RWPE2 (cell line): ENCODE measurements at regions not wholly inside any gene's neighbourhood (a gene's known extent, or its start where the extent isn't known, plus 50 kb on each side); places are given as distances from the start of the nearest gene placed in this dataset.

Experiments used
- ATAC-seq: fragments of 200-7000 bp; cut with Tn5 transposase; 3 replicates; pipeline ENCODE4 v1.9.1; 2021; ENCODE audit warnings: low read depth
- DNase-seq: peaks from one replicate; pipeline ENCODE4 v3.0.0-alpha.2; 2020; ENCODE audit warnings: low spot score
- H3K27ac ChIP-seq: fragments of 450-650 bp; 2 replicates; pipeline ENCODE4 v1.5.1; 2017; ENCODE audit warnings: mild to moderate bottlenecking; ENCODE audit not compliant: poor library complexity, severe bottlenecking
- H3K27me3 ChIP-seq: fragments of 250-450 bp; sonication (Bioruptor Pico); 2 replicates; pipeline ENCODE4 v1.5.1; 2021; ENCODE audit warnings: mild to moderate bottlenecking, moderate library complexity; ENCODE audit not compliant: insufficient read depth, poor library complexity, severe bottlenecking
- H3K36me3 ChIP-seq: fragments of 250-450 bp; sonication (Bioruptor Pico); 2 replicates; pipeline ENCODE4 v1.5.1; 2020; ENCODE audit warnings: low read depth, mild to moderate bottlenecking, moderate library complexity
- H3K4me1 ChIP-seq: fragments of 250-450 bp; sonication (Bioruptor Pico); 2 replicates; pipeline ENCODE4 v1.5.1; 2021; ENCODE audit warnings: mild to moderate bottlenecking, moderate library complexity; ENCODE audit not compliant: insufficient read depth, poor library complexity, severe bottlenecking
- H3K4me3 ChIP-seq: fragments of 250-450 bp; sonication (Bioruptor Pico); 2 replicates; pipeline ENCODE4 v1.5.1; 2021; ENCODE audit warnings: mild to moderate bottlenecking, moderate library complexity; ENCODE audit not compliant: severe bottlenecking
- H3K9me3 ChIP-seq: fragments of 250-450 bp; sonication (Bioruptor Pico); 2 replicates; pipeline ENCODE4 v1.5.1; 2021; ENCODE audit warnings: mild to moderate bottlenecking, moderate library complexity; ENCODE audit not compliant: severe bottlenecking
- TF ChIP-seq, protein P1 (sequence below): fragments of 450-650 bp; IDR thresholded peaks from one replicate; pipeline ENCODE4 v1.5.1; 2017; ENCODE audit warnings: mild to moderate bottlenecking, moderate library complexity; ENCODE audit not compliant: poor library complexity, severe bottlenecking

DNA sequence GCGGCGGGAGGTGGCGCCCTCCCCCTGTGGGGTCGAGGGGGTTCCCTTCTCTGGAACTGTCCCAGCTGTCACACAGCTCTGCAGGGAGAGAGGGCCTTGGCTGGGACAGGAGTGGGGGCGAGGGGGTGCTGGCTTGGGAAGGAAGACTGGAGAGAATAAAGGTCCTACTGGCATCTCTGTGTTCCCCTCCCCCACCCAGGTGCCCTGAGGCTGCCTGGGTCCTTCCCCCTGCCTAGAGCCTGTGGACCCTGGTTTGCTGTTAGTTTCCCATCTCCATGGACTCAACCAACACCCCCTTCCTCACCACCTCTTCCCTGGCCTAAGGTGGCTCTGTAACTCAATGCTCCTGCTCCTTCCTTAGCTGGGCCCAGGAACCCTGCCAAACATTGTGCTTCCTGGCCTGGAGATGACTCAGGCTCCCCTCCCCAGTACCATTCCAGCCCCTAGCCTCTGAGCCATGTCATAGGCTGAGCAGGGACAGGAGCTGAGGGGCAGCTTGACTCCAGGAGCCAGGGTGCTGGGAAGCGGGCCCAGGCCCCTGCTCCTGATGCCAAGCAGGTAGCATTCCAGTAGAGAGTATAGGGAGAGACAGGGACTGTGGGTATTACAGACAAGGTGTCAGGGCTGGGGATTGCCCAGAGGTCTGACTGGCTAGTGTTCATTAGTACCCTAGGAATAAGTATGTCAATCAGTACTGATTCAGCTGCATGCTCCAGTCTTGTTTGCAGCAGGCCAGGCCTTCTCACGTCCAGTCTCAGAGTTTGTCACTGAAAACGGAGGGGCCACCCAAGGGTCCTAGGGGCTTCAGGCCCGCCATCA is 100.7 kb downstream of the EFNB1 start:
- ATAC-seq, result peak; percentile 91
- no peaks in the 10 kb centered on the region for H3K36me3 ChIP-seq
- TF ChIP-seq, protein P1, sequence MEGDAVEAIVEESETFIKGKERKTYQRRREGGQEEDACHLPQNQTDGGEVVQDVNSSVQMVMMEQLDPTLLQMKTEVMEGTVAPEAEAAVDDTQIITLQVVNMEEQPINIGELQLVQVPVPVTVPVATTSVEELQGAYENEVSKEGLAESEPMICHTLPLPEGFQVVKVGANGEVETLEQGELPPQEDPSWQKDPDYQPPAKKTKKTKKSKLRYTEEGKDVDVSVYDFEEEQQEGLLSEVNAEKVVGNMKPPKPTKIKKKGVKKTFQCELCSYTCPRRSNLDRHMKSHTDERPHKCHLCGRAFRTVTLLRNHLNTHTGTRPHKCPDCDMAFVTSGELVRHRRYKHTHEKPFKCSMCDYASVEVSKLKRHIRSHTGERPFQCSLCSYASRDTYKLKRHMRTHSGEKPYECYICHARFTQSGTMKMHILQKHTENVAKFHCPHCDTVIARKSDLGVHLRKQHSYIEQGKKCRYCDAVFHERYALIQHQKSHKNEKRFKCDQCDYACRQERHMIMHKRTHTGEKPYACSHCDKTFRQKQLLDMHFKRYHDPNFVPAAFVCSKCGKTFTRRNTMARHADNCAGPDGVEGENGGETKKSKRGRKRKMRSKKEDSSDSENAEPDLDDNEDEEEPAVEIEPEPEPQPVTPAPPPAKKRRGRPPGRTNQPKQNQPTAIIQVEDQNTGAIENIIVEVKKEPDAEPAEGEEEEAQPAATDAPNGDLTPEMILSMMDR, result no peak
- no peaks in the 10 kb centered on the region for H3K9me3 ChIP-seq
- H3K4me3 ChIP-seq, result no peak overlapping the region
- H3K4me1 ChIP-seq, result peaks cover 20% of the 10 kb centered on the region
- no peaks in the 10 kb centered on the region for H3K27me3 ChIP-seq
- DNase-seq, result no peak
- peak overlapping the region; percentile 55 for H3K27ac ChIP-seq

DNA sequence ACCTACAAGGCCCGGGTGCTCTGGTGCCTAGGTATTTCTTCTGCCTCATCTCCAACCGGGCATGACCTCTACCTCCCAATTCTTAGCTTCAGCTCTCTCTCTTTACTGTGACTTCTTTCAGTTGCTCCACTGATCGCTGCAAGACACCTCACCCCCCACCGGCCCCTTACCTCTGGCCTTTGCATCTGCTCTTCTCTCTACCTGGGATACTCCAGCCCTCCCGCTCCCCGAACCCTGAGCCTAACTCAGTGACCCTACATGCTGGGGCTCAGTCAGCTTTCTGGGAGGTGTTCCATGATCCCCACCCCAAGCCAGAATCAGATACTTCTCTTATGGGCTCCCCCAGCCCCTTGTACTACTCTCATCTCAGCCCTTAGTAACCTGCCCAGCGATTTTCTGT is 99.6 kb downstream of the EFNB1 start:
- DNase-seq, result no peak
- Histone ChIP-seq H3K9me3 (no peaks in the 10 kb centered on the region), H3K27me3 (no peaks in the 10 kb centered on the region), H3K27ac (no peak overlapping the region), H3K36me3 (no peaks in the 10 kb centered on the region), H3K4me3 (no peak overlapping the region), H3K4me1 (peaks cover 20% of the 10 kb centered on the region)
- ATAC-seq, result no peak
- TF ChIP-seq, protein P1, result no peak

DNA sequence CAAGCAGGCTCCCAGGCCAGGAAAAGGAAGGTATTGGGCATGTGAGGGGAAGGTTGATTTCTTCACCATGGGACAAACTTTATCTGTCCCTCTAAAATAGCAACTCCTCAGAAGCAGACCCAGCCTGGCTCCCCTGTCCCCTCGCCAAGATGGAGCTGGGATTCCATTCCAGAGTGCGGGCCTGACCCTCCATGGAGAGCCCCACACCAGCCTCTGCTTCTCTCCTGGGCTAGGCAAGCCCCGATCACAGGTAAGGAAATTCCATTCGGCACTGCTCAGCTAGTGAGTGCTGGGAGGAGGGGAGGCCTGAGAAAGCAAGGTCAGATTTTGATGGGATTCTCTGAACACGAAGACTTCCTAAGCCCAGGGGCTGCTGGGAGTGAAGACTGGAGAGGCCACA is 98.4 kb downstream of the EFNB1 start:
- ATAC-seq (no peak), DNase-seq (no peak)
- H3K36me3 ChIP-seq, result no peaks in the 10 kb centered on the region
- TF ChIP-seq, protein P1, result no peak
- no peaks in the 10 kb centered on the region for H3K9me3 ChIP-seq
- no peaks in the 10 kb centered on the region for H3K27me3 ChIP-seq
- H3K27ac ChIP-seq, result no peak overlapping the region
- H3K4me1 ChIP-seq, result peaks cover 20% of the 10 kb centered on the region
- H3K4me3 ChIP-seq, result no peak overlapping the region

DNA sequence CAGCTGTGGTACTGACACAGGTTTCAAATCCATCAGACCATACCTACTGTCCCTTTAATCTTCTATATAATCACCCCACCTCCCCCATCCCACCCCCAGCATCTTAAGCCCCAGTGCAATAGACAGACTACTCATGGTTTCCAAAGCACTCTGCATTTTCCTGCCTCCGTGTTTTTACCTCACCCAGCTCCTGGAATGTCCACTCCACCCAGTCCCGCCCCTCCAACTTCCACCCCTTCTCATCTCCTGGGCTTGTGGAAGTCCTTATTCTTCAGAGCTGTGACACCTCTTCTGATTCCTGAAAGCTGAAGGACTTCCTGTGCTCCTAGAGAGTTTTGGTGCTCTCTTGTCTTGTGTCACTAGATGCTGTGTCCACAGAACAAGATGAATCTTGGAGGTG is 94.3 kb downstream of the EFNB1 start:
- Histone ChIP-seq H3K9me3 (no peaks in the 10 kb centered on the region), H3K27ac (no peak overlapping the region), H3K4me1 (no peaks in the 10 kb centered on the region), H3K4me3 (no peak overlapping the region), H3K36me3 (no peaks in the 10 kb centered on the region), H3K27me3 (no peaks in the 10 kb centered on the region)
- DNase-seq (no peak), ATAC-seq (no peak)
- TF ChIP-seq, protein P1, result no peak

DNA sequence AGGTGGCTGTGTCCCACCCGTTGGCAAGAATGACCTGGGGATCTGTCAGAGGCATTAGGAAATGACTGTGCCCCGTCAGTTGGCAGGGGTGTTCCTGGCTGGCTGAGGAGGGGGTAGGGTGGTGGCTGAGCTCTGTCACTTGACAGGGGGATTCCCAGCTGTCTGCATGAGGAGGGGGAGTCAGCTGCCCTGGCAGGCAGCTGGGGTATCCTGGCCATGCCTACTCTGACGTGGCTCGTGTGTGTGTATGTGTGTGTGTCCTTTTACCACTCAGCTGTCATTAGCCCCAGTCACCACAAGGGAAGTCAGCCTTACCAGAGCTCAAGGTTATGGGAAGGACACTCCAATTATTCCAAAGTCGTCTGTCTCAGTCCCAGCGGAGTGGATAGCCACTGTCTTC is 93.2 kb downstream of the EFNB1 start:
- Histone ChIP-seq H3K9me3 (no peaks in the 10 kb centered on the region), H3K4me3 (no peak overlapping the region), H3K27ac (no peak overlapping the region), H3K36me3 (no peaks in the 10 kb centered on the region), H3K4me1 (no peaks in the 10 kb centered on the region), H3K27me3 (no peaks in the 10 kb centered on the region)
- TF ChIP-seq, protein P1, result no peak
- DNase-seq (no peak), ATAC-seq (no peak)
